H1 (cell line): ENCODE measurements at regions not wholly inside any gene's neighbourhood (a gene's known extent, or its start where the extent isn't known, plus 50 kb on each side); places are given as distances from the start of the nearest gene placed in this dataset.

ENCODE experiments used
- CTCF ChIA-PET: fragments of 300-600 bp; sonication (Branson Sonifier 250); formaldehyde crosslinking; loops from one replicate; lab custom pipeline; 2021; ENCODE audit not compliant: partially characterized antibody; lab: Charles Lee
- POLR2A ChIA-PET: fragments of 300-600 bp; sonication (Branson Sonifier 250); formaldehyde crosslinking; loops from one replicate; lab custom pipeline; 2021; ENCODE audit warnings: inconsistent platforms; ENCODE audit not compliant: partially characterized antibody; lab: Charles Lee
- DNase-seq, 2 experiments: peaks; one replicate each; pipeline versions ENCODE4 v3.0.0 to v3.0.0-alpha.2; 2010 to 2022; ENCODE audit warnings: low spot score in 2 of 2, low read depth in 1 of 2, mixed read lengths in 1 of 2
- FAIRE-seq: peaks from 2 replicates; lab custom pipeline; 2011; peaks lifted over from hg19 to GRCh38; lab: Jason Lieb, UNC
- H2AFZ ChIP-seq: 2 replicates; pipeline ENCODE4 v1.8.1; 2012; ENCODE audit warnings: low read length, inconsistent platforms
- H2AK5ac ChIP-seq: 2 replicates; pipeline ENCODE4 v1.6.1; 2013; ENCODE audit warnings: low read depth, low read length
- H2BK120ac ChIP-seq: replicated peaks from 2 replicates; pipeline ENCODE3; 2013; ENCODE audit warnings: low read depth, low read length, inconsistent platforms
- H2BK12ac ChIP-seq: 2 replicates; pipeline ENCODE4 v1.6.1; 2013; ENCODE audit warnings: low read depth, low read length
- H2BK15ac ChIP-seq: 2 replicates; pipeline ENCODE4 v1.6.1; 2013; ENCODE audit warnings: low read length
- H2BK20ac ChIP-seq: 2 replicates; pipeline ENCODE4 v1.6.1; 2013; ENCODE audit warnings: low read length
- H2BK5ac ChIP-seq: 2 replicates; pipeline ENCODE4 v1.6.1; 2013; ENCODE audit warnings: low read depth, low read length
- H3K14ac ChIP-seq: 2 replicates; pipeline ENCODE4 v1.6.1; 2013; ENCODE audit warnings: inconsistent platforms; ENCODE audit not compliant: insufficient read length
- H3K18ac ChIP-seq: 2 replicates; pipeline ENCODE4 v1.6.1; 2013; ENCODE audit warnings: low read length; ENCODE audit errors: extremely low read depth
- H3K23ac ChIP-seq: 2 replicates; pipeline ENCODE4 v1.6.1; 2013; ENCODE audit warnings: inconsistent platforms; ENCODE audit not compliant: insufficient read length
- H3K23me2 ChIP-seq: 2 replicates; pipeline ENCODE4 v1.6.1; 2013; ENCODE audit warnings: low read depth, low read length
- H3K27ac ChIP-seq: 2 replicates; pipeline ENCODE4 v1.6.1; 2011; ENCODE audit warnings: low read depth, low read length, inconsistent platforms
- H3K27me3 ChIP-seq, 4 experiments: replicated peaks in 1 of 4; 1 replicate in 1 of 4; 2 replicates in 3 of 4; pipeline versions ENCODE4 v1.6.1 to v1.8.1; 2011 to 2013; ENCODE audit warnings: low read length in 3 of 4, mild to moderate bottlenecking in 3 of 4, inconsistent platforms in 2 of 4, mixed read lengths in 2 of 4, moderate library complexity in 1 of 4; ENCODE audit not compliant: control insufficient read depth in 3 of 4, insufficient read depth in 3 of 4; ENCODE audit errors: extremely low read depth in 1 of 4
- H3K36me3 ChIP-seq, 4 experiments: 2 replicates each; pipeline versions ENCODE4 v1.6.1 to v1.8.1; 2011 to 2013; ENCODE audit warnings: mild to moderate bottlenecking in 4 of 4, low read length in 3 of 4, moderate library complexity in 2 of 4, control low read depth in 1 of 4, inconsistent platforms in 1 of 4; ENCODE audit not compliant: insufficient read depth in 4 of 4, control insufficient read depth in 2 of 4
- H3K4ac ChIP-seq: replicated peaks from 2 replicates; pipeline ENCODE3; 2013; ENCODE audit warnings: low read length, low read depth, mixed read lengths, inconsistent platforms; ENCODE audit not compliant: insufficient read length
- H3K4me1 ChIP-seq, 4 experiments: replicated peaks in 1 of 4; 1 replicate in 1 of 4; 2 replicates in 3 of 4; pipeline versions ENCODE4 v1.6.1 to v1.8.1; 2011 to 2013; ENCODE audit warnings: low read length in 3 of 4, inconsistent platforms in 2 of 4, mixed read lengths in 1 of 4; ENCODE audit not compliant: insufficient read depth in 4 of 4, control insufficient read depth in 3 of 4
- H3K4me2 ChIP-seq, 2 experiments: 2 replicates each; pipeline versions ENCODE4 v1.6.1 to v1.8.1; 2011 to 2013; ENCODE audit warnings: low read depth in 2 of 2, low read length in 2 of 2, control low read depth in 1 of 2, inconsistent platforms in 1 of 2, mild to moderate bottlenecking in 1 of 2; ENCODE audit not compliant: insufficient read depth in 1 of 2
- H3K4me3 ChIP-seq, 4 experiments: fragments of 200-600, 300-600 bp in 1 of 4; sonication (generic), shearing (Covaris generic), sonication (Bioruptor Twin) in 1 of 4; 2 replicates each; pipeline versions ENCODE4 v1.5.1 to v1.8.1; 2011 to 2016; ENCODE audit warnings: low read length in 4 of 4, low read depth in 3 of 4, control low read depth in 2 of 4, inconsistent platforms in 2 of 4, mild to moderate bottlenecking in 2 of 4, mixed read lengths in 1 of 4, moderate library complexity in 1 of 4; ENCODE audit not compliant: insufficient read depth in 2 of 4; ENCODE audit errors: extremely low read depth in 1 of 4
- H3K56ac ChIP-seq: replicated peaks from 2 replicates; pipeline ENCODE3; 2013; ENCODE audit warnings: low read depth, mild to moderate bottlenecking, mixed read lengths, low read length, inconsistent platforms; ENCODE audit not compliant: insufficient read length
- H3K79me1 ChIP-seq: 2 replicates; pipeline ENCODE4 v1.6.1; 2013; ENCODE audit warnings: low read depth, low read length, control low read depth
- H3K79me2 ChIP-seq, 2 experiments: 2 replicates each; pipeline versions ENCODE4 v1.6.1 to v1.8.1; 2012 to 2013; ENCODE audit warnings: low read length in 2 of 2, mild to moderate bottlenecking in 2 of 2, inconsistent platforms in 1 of 2; ENCODE audit not compliant: insufficient read depth in 2 of 2, control insufficient read depth in 1 of 2
- H3K9ac ChIP-seq, 4 experiments: replicated peaks in 1 of 4; 1 replicate in 1 of 4; 2 replicates in 3 of 4; pipeline versions ENCODE4 v1.6.1 to v1.8.1; 2011 to 2013; ENCODE audit warnings: low read depth in 3 of 4, low read length in 3 of 4, control low read depth in 2 of 4, mild to moderate bottlenecking in 2 of 4, moderate library complexity in 2 of 4, inconsistent platforms in 1 of 4; ENCODE audit errors: extremely low read depth in 1 of 4
- H3K9me3 ChIP-seq, 2 experiments: 2 replicates each; pipeline versions ENCODE4 v1.6.1 to v1.8.1; 2012 to 2013; ENCODE audit warnings: mild to moderate bottlenecking in 2 of 2, moderate library complexity in 2 of 2, control low read depth in 1 of 2, inconsistent platforms in 1 of 2, low read depth in 1 of 2, low read length in 1 of 2, mixed read lengths in 1 of 2; ENCODE audit not compliant: insufficient read depth in 2 of 2
- H4K20me1 ChIP-seq, 2 experiments: replicated peaks in 1 of 2; 2 replicates each; pipeline versions ENCODE3 to v1.8.1; 2011 to 2013; ENCODE audit warnings: inconsistent platforms in 2 of 2, low read length in 2 of 2, mild to moderate bottlenecking in 1 of 2; ENCODE audit not compliant: insufficient read depth in 2 of 2, control insufficient read depth in 1 of 2
- H4K5ac ChIP-seq: 2 replicates; pipeline ENCODE4 v1.6.1; 2013; ENCODE audit warnings: low read length, low read depth, mixed read lengths, inconsistent platforms; ENCODE audit not compliant: insufficient read length
- H4K8ac ChIP-seq: 2 replicates; pipeline ENCODE4 v1.8.0; 2013; ENCODE audit warnings: mild to moderate bottlenecking, moderate library complexity, low read length, inconsistent platforms; ENCODE audit not compliant: insufficient read depth; ENCODE audit errors: extremely low read depth
- H4K91ac ChIP-seq: replicated peaks from 2 replicates; pipeline ENCODE3; 2013; ENCODE audit warnings: low read length, mixed read lengths, inconsistent platforms; ENCODE audit not compliant: insufficient read length
- E2F6 ChIP-seq: IDR thresholded peaks from 2 replicates; pipeline ENCODE4 v1.6.1; 2012; ENCODE audit warnings: inconsistent platforms
- TCF12 ChIP-seq: IDR thresholded peaks from 2 replicates; pipeline ENCODE4 v1.6.1; 2011; ENCODE audit warnings: low read depth, mild to moderate bottlenecking, low read length
- WGBS, 2 experiments: shearing (Covaris generic) in 1 of 2; methylation state at CpG; one replicate each; pipeline versions ENCODE4 v1.1.6 to v1.1.7; 2013 to 2015; ENCODE audit warnings: low lambda C conversion rate in 2 of 2, mixed read lengths in 2 of 2, inconsistent platforms in 1 of 2, low coverage in 1 of 2, missing lambda C conversion rate in 1 of 2; ENCODE audit not compliant: insufficient replicate concordance in 2 of 2, insufficient coverage in 1 of 2, insufficient read length in 1 of 2; ENCODE audit errors: extremely low coverage in 1 of 2, missing lambda C conversion rate in 1 of 2; 5-methylcytosine and 5-hydroxymethylcytosine counted together

GRCh38 chr7:140276001-140276400 is 99.2 kb upstream of the KDM7A start:
- no peak overlapping the region for H2BK5ac ChIP-seq
- ChIA-PET CTCF (interaction anchor here (0.8 kb wide), 1 partner anchor 67 kb away, joined by 3 read pairs; no protein-coding TSS in a partner anchor), POLR2A (no interaction called here)
- H4K5ac ChIP-seq, result no peak overlapping the region
- 79% methylated on average over 5 of the region's 5 CpGs; no CpG with 5 or more reads in 1 of the 2 experiments for WGBS, 2 experiments
- H3K79me2 ChIP-seq, result no peaks in the 10 kb centered on the region
- H2BK15ac ChIP-seq, result no peak overlapping the region
- no peak overlapping the region for H4K8ac ChIP-seq
- H3K4me3 ChIP-seq, result no peak overlapping the region
- no peaks in the 10 kb centered on the region for H3K27me3 ChIP-seq
- no peak overlapping the region for H3K18ac ChIP-seq
- no peak overlapping the region for H3K27ac ChIP-seq
- H2BK120ac ChIP-seq, result no peak overlapping the region
- H4K91ac ChIP-seq, result no peak overlapping the region
- no peak overlapping the region for H3K4me2 ChIP-seq
- H3K36me3 ChIP-seq, result no peaks in the 10 kb centered on the region
- no peaks in the 10 kb centered on the region for H3K79me1 ChIP-seq
- H3K14ac ChIP-seq, result no peak overlapping the region
- TF ChIP-seq TCF12, result no peak
- TF ChIP-seq E2F6, result no peak
- H3K4me1 ChIP-seq, result no peaks in the 10 kb centered on the region
- H3K9me3 ChIP-seq, result no peaks in the 10 kb centered on the region
- H2BK20ac ChIP-seq, result no peak overlapping the region
- no peak overlapping the region for H3K4ac ChIP-seq
- DNase-seq (no peak), FAIRE-seq (no peak)
- no peak overlapping the region for H3K56ac ChIP-seq
- H3K9ac ChIP-seq, result no peak overlapping the region
- H3K23ac ChIP-seq, result no peak overlapping the region
- no peak overlapping the region for H2AK5ac ChIP-seq
- H2BK12ac ChIP-seq, result no peak overlapping the region
- H2AFZ ChIP-seq, result no peak overlapping the region
- no peaks in the 10 kb centered on the region for H4K20me1 ChIP-seq
- no peaks in the 10 kb centered on the region for H3K23me2 ChIP-seq
